HPDE6-E6E7 (cell line): ENCODE measurements at regions not wholly inside any gene's neighbourhood (a gene's known extent, or its start where the extent isn't known, plus 50 kb on each side); places are given as distances from the start of the nearest gene placed in this dataset.

ENCODE experiments used
- DNase-seq: peaks from one replicate; pipeline ENCODE4 v3.0.0; 2011; ENCODE audit warnings: missing footprints; ENCODE audit errors: extremely low spot score

DNA sequence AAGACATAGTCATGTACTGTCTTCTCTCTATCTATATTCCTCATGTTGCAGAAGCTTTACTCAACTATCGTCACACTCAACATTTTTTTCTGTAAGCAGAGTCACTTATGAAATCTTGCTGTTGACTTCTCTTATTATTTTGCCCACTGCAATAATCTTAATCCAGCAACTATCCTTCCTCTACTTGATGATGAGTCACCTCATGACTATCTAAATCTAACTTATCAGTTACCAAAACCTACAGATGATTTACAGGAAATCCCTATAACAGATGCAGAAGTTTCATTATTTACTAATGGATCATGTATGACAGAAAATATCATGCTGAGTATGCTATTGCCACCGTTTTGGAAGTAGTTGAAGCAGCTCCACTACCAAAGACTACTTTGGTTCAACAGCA is 378.9 kb downstream of the DUSP10 start:
- DNase-seq, result no peak

DNA sequence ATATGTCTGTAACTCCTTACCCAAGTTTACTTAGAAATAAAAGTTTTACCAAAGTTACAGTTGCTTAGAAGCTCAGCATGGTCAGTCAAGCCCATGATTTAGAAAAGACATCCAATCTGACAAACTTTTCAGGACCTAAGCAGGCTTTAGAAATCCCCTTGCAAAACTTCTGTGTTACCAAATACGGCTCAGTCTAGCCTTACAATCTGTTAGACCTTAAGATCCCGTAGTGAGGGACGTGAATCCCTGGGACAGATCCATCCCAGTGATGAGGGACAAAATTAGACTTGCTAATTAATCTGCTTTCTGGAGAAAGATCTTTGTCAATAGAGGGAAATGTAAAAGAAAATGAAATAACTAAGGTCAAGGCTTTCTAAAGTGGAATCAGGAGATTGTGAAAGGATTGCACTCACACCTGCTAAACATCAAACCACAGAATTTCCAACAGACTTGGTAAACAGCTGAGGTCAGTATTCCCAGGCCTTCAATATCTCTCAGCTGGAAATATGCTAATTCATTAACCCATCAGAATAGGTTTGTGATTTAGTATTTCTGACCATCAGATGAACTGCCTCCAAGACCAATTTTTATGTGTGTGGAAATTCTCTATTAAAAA is 375.3 kb downstream of the DUSP10 start:
- DNase-seq, result no peak

DNA sequence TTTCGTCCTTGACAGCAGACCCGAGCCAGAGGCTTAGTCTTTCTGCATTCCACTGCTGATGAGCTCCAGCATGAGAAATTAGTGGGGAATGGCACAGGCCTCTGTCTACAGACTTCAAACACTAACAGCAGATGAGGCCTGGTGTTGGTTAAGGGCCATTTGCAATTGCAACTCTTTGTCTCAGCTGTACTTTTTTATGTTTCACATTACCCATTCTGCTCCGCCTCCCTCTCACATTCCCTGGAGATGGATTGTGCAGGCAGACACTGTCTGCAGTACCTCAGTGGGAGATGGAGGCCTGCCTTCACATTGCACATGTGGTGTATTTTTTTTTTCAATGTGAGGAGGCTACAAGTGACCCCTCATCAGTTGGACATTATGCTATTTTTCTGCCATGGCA is 370.2 kb downstream of the DUSP10 start:
- no peak for DNase-seq

DNA sequence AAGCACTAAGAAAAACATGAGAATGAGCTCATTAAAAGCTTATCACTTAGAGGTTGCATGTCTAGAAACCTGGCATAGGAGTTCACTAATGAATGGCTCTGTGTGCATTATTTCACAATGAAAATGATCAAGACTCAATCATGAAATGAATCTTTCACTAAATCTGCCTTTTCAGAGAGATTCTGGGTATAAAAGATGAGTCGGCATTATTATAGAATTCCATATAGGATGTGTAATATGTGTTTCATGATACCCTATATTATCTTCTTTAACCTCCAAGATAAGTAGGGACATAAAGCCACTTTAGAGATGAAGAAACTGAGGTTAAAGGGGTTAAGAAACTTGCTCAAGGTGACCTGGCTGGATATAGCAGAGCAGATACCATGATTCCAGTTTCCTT is 368.1 kb downstream of the DUSP10 start:
- no peak for DNase-seq

DNA sequence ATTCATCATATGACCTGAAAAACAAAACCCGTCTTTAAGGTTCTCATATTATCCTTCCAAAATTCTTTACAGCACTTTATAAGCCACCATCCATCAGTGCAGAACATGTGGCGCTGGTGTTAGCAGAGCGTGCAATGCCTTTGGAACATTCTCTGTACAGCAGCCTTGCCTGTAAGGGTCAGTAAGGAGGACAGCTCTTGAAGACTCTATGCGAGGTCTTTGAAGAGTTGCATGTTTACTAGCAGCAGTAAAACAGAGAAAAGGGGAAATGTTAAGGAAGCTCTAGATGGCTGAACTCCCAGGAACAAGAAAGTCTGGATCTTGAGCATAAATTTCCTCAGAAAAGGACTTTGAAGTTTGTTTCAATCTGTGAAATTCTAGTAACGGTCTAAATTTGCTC is 365.6 kb downstream of the DUSP10 start:
- DNase-seq, result no peak

DNA sequence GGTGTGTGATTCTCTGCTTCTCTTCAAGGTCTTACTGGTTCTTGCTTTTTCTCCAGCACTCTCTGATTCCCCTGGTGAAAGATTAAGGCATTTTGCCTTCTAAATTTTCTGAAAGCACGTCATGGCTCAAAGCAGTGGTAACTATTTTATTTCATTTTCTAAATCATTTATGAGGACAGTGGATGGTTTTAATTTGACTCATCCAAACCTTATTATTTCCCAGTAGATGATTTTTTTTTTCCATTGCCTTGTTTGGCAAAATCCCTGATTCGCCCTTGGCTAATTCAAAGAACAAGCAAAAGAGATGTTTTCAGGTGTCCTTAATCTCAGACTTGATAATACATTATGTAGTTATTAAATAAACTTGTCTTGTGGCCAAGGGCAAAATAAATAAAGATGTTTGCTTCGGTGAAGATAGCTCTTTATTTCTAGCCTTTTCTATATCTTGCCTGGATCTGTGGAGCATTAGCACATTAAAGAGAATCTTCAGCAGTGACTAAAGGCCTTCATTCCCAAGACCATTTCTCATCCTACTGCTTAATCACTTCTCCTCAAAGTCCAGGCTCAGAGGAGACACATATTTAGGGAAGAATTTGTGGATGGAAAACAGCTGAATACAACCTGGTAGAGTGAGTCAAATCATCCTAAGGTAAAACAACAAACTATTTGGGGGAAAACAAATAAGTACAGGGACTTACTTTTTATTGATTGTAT is 359.8 kb downstream of the DUSP10 start:
- DNase-seq, result no peak

DNA sequence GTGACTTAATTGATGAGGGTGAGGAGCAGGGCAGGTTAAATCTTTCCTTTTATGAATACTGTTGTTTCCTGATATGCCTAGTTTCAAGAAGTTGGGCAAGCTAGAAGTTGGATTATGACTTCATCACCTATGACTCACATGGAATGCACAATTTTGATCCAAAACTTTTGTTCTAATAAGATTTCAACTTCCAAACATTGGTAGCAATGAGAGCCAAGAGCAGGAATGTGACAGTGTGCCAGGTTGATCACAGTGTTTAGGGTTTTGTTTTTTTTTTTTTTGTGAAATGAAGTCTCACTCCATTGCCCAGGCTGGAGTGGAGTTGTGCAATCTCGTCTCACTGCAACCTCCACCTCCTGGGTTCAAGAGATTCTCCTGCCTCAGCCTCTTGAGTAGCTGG is 349.4 kb downstream of the DUSP10 start:
- DNase-seq, result no peak

DNA sequence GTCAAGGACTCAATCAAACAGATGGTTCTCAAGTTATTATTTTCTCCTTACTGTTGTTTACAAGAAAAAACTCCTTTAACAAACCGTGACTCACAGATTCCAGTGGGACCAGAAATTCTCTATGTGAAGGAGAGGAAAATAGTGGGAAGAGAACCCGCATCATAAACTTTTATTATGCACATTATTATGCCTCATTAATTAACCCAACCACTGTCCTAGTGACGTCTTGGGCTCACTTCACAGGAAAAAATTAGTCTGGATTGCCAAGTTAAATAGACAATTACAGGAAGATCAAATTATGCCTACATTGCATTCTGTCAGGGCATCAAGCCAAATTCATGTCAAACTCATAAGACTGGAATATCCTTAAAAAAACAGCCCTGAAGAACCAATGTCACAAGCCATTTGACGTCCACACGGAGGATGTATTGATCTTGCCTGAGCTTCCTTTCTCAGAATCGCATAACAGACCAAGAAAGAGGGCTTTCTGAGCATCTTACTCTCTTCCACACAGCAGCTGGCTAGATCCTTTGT is 347.8 kb downstream of the DUSP10 start:
- no peak for DNase-seq

DNA sequence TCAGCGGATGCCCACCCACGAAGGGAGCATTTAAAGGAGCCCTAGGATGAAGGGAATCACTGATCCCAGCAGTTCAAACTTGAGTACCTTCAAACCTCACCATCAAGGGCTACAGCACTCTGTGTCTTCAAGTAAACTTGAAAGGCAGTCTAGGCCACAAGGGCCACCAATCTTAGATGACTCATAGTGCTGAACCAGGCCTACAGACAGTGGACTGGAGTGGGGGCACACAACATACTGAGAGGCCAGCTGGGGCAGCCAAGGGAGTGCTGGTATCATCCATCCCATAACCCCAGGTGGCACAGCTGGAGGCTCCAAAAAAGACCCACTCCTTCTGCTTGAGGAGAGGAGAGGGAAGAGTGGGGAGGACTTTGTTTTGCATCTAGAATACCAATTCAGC is 345.4 kb downstream of the DUSP10 start:
- DNase-seq, result no peak

DNA sequence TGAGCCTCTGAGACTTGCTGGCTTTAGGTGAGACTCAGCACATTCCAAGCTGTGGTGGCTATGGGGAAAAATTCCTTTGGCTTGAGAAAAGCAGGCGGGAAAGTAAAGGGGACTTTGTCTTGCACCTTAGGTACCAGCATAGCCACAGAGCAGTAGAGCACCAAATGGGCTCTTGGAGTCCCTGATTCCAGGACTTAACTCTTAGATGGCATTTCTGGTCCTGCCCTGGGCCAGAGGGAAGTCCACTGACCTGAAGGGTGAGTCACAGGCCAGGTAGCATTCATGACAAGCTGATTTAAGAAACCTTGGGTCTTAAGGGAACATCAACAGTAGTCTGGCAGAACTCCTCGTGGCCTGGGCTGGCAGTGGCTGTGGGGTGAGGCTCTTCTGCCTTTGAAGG is 344.7 kb downstream of the DUSP10 start:
- no peak for DNase-seq

DNA sequence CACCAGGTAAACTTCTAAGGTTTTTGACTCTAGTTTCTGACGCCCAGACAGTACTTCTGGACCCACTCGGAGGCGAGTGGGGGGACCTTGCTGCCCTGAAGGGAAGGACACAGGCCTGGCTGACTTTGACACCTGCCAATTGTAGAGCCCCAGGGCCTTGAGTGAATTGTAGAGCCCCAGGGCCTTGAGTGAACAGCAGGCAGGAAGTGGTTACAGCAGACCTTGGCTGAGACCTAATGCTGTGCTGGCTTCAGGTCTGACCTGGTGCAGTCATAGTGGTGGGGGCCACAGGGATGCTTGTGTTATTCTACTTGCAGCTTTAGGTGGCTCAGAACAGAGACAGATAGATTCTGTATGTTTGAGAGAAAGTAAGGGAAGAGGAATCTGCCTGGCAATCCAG is 344.3 kb downstream of the DUSP10 start:
- no peak for DNase-seq

DNA sequence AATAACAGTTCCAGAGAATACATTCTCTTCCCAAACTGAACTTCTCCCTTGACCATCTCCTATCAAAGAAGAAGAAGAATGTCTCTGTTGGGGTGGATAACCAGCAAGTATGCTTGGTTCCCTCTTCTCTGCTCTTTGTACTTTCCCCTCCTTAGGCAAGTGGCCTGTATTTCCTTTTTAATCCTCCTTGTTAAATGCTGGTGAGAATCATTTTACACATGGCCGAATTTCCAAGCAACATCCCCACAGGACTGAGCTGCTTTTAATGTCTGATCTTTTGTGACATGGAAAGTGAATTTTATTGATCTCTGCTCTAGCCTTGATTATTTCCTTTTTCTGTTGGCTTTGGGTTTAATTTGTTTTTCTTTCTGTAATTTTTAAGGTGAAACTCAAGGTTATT is 336.7 kb downstream of the DUSP10 start:
- DNase-seq, result no peak

DNA sequence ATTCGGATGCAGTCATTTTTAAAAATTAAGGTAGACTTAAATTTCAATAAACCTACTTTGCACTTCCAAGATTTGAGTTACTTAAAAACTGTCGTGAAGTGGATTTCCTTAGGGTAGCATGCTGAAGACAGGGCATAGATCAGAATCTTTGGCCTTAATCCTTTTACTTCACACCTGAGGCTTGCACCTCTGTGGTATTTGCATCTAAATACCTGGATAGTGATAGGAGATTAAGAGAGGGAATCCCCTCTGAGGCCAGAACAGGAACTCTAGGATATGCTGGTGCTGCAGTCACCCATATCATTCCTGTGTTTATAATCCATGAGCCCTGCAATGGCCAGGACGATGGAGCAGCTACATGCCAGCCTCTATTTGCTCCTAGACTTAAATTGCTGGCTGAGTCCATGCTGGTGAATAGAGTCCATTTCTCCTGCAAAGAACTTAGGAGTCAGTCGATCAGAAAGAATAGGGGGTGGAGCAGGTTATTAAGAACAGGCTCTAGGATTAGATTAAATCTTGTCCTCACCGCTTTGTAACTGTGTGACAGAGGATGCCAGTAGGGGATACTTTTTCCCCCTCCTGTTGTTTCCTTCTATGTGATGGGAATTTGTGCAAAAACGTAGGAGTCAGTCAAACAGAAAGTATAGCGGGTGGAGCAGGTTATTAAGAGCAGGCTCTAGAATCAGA is 333.6 kb downstream of the DUSP10 start:
- DNase-seq, result no peak

DNA sequence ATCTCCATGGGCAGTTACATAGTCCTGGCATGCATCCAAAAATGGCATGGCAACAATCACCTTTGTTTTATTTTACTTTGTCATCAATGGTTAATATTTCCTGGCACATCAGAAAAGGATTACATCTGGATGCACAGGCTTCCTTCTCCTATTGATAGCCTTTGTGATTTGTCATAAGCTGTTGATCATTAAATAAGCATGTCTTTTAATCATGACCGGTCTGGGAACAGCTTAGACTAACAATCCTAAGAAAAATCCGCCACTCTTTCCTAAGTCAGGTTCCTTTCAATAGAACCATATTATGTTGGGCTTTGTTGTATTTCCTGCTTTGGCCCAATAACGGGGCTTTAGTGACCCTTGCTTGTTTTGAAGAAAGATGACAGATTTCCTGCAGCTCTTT is 330.6 kb downstream of the DUSP10 start:
- DNase-seq, result no peak

DNA sequence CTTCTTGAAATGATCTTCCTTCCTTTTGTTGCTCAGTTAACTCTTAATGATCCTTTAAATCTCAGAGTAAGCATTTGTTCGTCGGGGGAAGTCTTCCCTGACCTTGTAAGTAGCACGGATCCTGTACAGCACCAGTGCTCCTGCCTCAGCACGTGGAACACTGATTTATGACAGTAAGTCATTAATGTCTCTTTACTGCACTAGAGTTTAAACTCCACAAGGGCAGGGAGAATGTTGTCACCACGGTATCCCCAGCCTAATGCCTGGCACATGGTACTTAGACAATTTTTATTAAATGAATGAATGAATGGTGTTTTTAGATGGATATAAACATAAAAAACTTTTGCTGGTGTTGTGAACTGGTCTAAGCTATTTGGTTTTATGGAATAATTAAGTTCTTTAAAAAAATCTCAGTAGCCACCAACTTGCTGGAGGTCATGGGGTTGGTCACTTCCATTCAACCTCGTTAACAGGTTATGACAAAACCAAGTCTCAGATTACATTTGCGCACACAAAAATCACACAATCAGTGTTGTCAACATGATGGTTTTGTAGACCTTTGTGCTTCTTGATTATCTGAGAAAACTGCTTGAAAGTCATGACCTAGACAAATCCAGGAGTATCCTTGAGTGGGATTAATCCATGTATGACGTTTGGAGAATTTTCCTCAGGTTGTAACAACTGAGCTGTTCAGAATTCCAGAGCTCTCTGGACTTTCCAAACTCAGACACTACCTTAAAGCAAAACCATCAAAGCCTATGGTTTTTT is 326.9 kb downstream of the DUSP10 start:
- no peak for DNase-seq

DNA sequence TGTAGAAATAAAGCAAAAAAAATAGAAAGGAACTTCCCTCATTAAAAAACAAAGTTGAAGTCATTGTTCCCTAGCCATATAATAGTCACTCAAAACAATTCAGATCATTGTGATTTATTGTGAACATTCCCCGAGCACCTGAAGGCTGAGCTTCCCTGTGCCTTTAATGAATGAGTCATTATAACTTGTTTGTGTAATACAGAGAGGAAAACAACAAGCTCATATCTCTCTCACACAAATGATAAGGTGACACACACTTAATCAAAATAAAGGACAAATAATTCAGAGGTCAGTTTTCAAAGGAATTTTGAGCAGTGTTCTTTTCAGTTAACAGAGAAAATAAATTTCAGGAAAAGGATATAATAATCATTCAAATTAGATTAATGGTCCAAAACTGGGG is 326.2 kb downstream of the DUSP10 start:
- DNase-seq, result no peak

DNA sequence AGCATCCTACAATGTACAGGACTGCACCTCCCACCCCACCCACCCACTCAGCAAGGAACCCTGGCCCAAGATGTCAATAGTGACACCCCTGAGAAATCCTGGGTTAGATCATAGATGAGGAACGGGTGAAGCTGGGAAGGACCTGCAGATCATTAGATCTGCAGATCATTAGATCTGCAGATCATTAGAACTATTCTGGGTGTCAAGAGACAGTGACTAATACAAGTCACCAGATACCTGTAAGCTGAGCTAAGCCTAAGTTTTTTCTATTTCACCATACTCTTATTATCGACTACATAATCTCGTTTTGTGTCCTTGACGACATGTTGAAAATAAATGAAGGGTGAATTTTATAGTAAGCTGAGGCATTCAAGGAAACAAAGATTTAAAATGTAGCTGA is 325.7 kb downstream of the DUSP10 start:
- no peak for DNase-seq

DNA sequence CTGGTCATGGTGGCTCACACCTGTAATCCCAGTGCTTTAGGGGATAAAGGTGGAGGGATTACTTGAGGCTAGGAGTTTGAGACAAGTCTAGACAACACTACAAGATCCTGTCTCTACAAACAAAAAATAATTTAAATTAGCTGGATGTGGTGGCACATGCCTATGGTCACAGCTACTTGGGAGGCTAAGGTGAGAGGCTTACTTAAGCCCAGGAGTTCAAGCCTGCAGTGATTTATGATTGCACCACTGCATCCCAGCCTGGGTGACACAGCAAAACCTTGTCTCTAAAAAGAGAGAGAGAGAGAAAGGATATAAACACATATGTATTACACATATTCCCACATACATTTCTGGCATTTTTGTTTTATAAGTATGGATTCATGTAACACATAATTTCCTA is 325.2 kb downstream of the DUSP10 start:
- DNase-seq, result no peak

DNA sequence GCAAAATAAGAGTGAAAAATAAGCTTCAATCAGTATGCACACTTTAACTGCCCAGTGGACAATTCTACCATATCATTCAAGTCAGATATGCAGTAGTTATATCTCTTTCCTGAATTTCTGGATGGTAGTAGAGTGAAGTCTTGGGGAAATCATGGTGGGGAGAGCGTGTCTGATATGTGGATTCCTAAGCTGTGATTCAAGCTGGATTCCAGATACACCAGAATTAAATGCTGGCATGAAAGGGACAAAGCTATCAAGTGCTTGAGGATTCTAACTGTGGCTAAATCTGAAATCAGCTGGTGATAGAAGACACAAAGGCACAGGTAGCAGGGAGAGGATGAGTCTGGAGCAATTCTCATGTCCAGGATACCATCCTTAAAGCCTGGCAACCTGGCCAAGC is 323.5 kb downstream of the DUSP10 start:
- DNase-seq, result no peak

DNA sequence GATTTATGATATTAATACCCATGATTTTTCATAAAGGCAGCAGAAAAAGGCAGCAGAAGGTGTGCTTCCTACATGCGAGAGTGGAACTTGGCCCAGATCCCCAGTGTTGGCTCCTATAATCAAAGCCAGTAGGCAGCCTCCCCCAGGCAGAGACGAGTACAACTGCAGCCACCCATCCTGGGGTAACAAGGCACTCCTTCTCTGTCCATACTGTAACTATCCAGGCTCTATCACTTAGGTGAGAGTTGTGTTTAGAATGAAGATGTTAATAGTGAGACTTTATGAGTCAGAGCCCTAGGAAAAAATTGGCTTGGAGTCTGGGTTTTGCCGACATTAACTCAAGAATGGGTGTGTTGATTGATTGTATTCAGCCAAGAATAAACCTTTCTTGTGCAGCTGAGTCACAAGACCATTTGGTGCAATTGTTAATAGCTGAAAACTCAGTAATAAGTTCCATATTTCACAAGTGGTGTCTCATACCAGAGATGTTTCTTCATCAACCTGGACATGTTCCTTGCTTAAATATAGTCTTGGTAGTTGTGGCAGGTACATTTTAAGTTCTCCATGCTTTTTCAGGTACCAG is 322.3 kb downstream of the DUSP10 start:
- peak; percentile 28 for DNase-seq

DNA sequence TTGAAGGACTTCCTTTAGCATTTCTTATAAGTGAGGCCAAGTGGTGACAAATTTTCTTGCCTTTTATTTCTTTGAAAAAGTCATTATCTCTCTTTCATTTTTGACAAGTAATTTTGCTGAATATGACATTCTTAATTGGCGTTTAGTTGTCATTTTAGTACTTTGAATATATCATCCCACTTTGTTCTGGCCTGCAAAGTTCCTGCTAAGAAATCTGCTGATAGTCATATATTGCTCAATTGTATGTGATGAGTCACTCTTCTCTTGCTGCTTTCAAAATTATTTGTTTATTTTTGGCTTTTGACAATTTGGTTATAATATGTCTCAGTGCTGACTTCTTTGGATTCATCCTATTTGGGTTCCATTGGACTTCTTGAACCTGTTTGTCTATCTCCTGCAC is 312.6 kb downstream of the DUSP10 start:
- no peak for DNase-seq
